ENCODE measurements at regions not wholly inside any gene's neighbourhood (a gene's known extent, or its start where the extent isn't known, plus 50 kb on each side); places are given as distances from the start of the nearest gene placed in this dataset.

GRCh38 chr18:34942276-34942675, 98.9 kb upstream of the MAPRE2 start:
- H3K9ac ChIP-seq (ENCODE audit: insufficient read depth, low read length): no peak overlapping the region
- H3K4me3 ChIP-seq (replicated peaks in 1 of 4; ENCODE audit: control extremely low read depth in 1 of 4, insufficient read depth in 1 of 4, low read depth in 3 of 4, low read length in 4 of 4): no peak overlapping the region
- DNase-seq (ENCODE audit: low read depth in 2 of 2): peak in 1 of 2 donors; percentile 52
- peak overlapping the region; percentile 3 for H3K4me2 ChIP-seq (ENCODE audit: extremely low read depth, insufficient read depth, low read length)
- no peaks in the 10 kb centered on the region for H3K36me3 ChIP-seq (ENCODE audit: control insufficient read depth, insufficient read depth, low read length)
- no peaks in the 10 kb centered on the region for H3K9me3 ChIP-seq (ENCODE audit: control insufficient read depth, insufficient read depth, low read depth, low read length)
- no peaks in the 10 kb centered on the region for H4K20me1 ChIP-seq (ENCODE audit: control insufficient read depth, extremely low read depth, insufficient read depth, low read length)
- H3K27ac ChIP-seq (ENCODE audit: insufficient read depth, low read length): no peak overlapping the region
- H3K79me2 ChIP-seq (ENCODE audit: control insufficient read depth, insufficient read depth, low read length): no peaks in the 10 kb centered on the region
- TF ChIP-seq CTCF (conservative IDR thresholded peaks at IDR 0.05 in 1 of 2, IDR thresholded peaks at IDR 0.05 in 1 of 2; ENCODE audit: low read depth in 1 of 2, low read length in 2 of 2): no peak
- no peak for TF ChIP-seq EZH2 (IDR thresholded peaks at IDR 0.05; ENCODE audit: low read length, missing control alignments)
- peak overlapping the region; percentile 43 for H2AFZ ChIP-seq (ENCODE audit: low read length)
- no peaks in the 10 kb centered on the region for H3K27me3 ChIP-seq (ENCODE audit: control insufficient read depth, insufficient read depth, low read length)
- no peaks in the 10 kb centered on the region for H3K4me1 ChIP-seq (ENCODE audit: control insufficient read depth, extremely low read depth, insufficient read depth, low read length)

- Histone ChIP-seq H2AFZ (ENCODE audit: low read length) (no peak overlapping the region), H3K4me2 (ENCODE audit: extremely low read depth, insufficient read depth, low read length) (no peak overlapping the region), H3K27ac (ENCODE audit: insufficient read depth, low read length) (no peak overlapping the region), H3K79me2 (ENCODE audit: control insufficient read depth, insufficient read depth, low read length) (no peaks in the 10 kb centered on the region), H3K36me3 (ENCODE audit: control insufficient read depth, insufficient read depth, low read length) (no peaks in the 10 kb centered on the region), H3K4me3 (replicated peaks in 1 of 4; ENCODE audit: control extremely low read depth in 1 of 4, insufficient read depth in 1 of 4, low read depth in 3 of 4, low read length in 4 of 4) (no peak overlapping the region), H3K27me3 (ENCODE audit: control insufficient read depth, insufficient read depth, low read length) (no peaks in the 10 kb centered on the region), H4K20me1 (ENCODE audit: control insufficient read depth, extremely low read depth, insufficient read depth, low read length) (no peaks in the 10 kb centered on the region), H3K4me1 (ENCODE audit: control insufficient read depth, extremely low read depth, insufficient read depth, low read length) (no peaks in the 10 kb centered on the region), H3K9me3 (ENCODE audit: control insufficient read depth, insufficient read depth, low read depth, low read length) (no peaks in the 10 kb centered on the region), H3K9ac (ENCODE audit: insufficient read depth, low read length) (no peak overlapping the region)
- DNase-seq (ENCODE audit: low read depth in 2 of 2): no peak
- TF ChIP-seq EZH2 (IDR thresholded peaks at IDR 0.05; ENCODE audit: low read length, missing control alignments): no peak
These were observed 98.2 kb upstream of the MAPRE2 start for GRCh38 chr18:34942975-34943374.

GRCh38 chr18:34943587-34943986, 97.6 kb upstream of the MAPRE2 start:
- Histone ChIP-seq H3K4me3 (replicated peaks in 1 of 4; ENCODE audit: control extremely low read depth in 1 of 4, insufficient read depth in 1 of 4, low read depth in 3 of 4, low read length in 4 of 4) (no peak overlapping the region), H3K36me3 (ENCODE audit: control insufficient read depth, insufficient read depth, low read length) (no peaks in the 10 kb centered on the region), H3K27ac (ENCODE audit: insufficient read depth, low read length) (no peak overlapping the region), H3K79me2 (ENCODE audit: control insufficient read depth, insufficient read depth, low read length) (no peaks in the 10 kb centered on the region), H3K4me1 (ENCODE audit: control insufficient read depth, extremely low read depth, insufficient read depth, low read length) (no peaks in the 10 kb centered on the region), H4K20me1 (ENCODE audit: control insufficient read depth, extremely low read depth, insufficient read depth, low read length) (no peaks in the 10 kb centered on the region), H3K9me3 (ENCODE audit: control insufficient read depth, insufficient read depth, low read depth, low read length) (no peaks in the 10 kb centered on the region), H2AFZ (ENCODE audit: low read length) (no peak overlapping the region), H3K27me3 (ENCODE audit: control insufficient read depth, insufficient read depth, low read length) (no peaks in the 10 kb centered on the region), H3K9ac (ENCODE audit: insufficient read depth, low read length) (no peak overlapping the region), H3K4me2 (ENCODE audit: extremely low read depth, insufficient read depth, low read length) (no peak overlapping the region)
- TF ChIP-seq EZH2 (IDR thresholded peaks at IDR 0.05; ENCODE audit: low read length, missing control alignments): no peak
- no peak for TF ChIP-seq CTCF (conservative IDR thresholded peaks at IDR 0.05 in 1 of 2, IDR thresholded peaks at IDR 0.05 in 1 of 2; ENCODE audit: low read depth in 1 of 2, low read length in 2 of 2)
- no peak for DNase-seq (ENCODE audit: low read depth in 2 of 2)

All from fibroblast of lung (primary cell).